ENCODE measurements at regions not wholly inside any gene's neighbourhood (a gene's known extent, or its start where the extent isn't known, plus 50 kb on each side); places are given as distances from the start of the nearest gene placed in this dataset.

GRCh38 chr10:4243169-4243568 lies 458.2 kb upstream of the KLF6 start:
- TF ChIP-seq, protein P1, sequence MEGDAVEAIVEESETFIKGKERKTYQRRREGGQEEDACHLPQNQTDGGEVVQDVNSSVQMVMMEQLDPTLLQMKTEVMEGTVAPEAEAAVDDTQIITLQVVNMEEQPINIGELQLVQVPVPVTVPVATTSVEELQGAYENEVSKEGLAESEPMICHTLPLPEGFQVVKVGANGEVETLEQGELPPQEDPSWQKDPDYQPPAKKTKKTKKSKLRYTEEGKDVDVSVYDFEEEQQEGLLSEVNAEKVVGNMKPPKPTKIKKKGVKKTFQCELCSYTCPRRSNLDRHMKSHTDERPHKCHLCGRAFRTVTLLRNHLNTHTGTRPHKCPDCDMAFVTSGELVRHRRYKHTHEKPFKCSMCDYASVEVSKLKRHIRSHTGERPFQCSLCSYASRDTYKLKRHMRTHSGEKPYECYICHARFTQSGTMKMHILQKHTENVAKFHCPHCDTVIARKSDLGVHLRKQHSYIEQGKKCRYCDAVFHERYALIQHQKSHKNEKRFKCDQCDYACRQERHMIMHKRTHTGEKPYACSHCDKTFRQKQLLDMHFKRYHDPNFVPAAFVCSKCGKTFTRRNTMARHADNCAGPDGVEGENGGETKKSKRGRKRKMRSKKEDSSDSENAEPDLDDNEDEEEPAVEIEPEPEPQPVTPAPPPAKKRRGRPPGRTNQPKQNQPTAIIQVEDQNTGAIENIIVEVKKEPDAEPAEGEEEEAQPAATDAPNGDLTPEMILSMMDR (conservative IDR thresholded peaks at IDR 0.05) = no peak
- no peak for TF ChIP-seq EZH2 (IDR thresholded peaks at IDR 0.05; ENCODE audit: low read depth)
